ENCODE measurements at regions not wholly inside any gene's neighbourhood (a gene's known extent, or its start where the extent isn't known, plus 50 kb on each side); places are given as distances from the start of the nearest gene placed in this dataset.

DNA sequence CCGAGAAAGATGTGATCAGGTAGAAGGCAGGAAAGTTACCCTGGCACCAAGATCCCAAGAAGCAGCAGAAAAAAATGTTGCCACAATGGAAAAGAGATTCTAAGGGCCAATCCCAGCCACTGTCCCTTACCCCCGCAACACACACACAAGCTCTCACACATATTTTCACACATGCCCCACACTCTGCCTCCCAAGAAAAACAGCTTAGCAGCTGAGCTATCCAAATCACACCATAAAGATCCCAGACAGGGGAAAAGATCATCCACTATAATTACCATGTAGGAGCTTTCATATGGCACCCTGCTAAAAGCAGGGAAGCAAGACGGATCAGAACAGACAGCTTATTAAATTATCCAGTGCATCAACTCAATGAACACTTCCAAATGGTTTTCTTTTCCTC is 143.4 kb downstream of the FAM114A2 start:
- WGBS, 3 donors: 66 to 74% (median 69%) methylated on average over 3 of the region's 3 CpGs
- H3K27me3 ChIP-seq (ENCODE audit: insufficient read depth in 3 of 3, low read length in 2 of 3): no peaks in the 10 kb centered on the region
- H3K4me3 ChIP-seq: no peak overlapping the region
- intact Hi-C loops (cut with DNase I): no loop called here
- TF ChIP-seq, protein P1, sequence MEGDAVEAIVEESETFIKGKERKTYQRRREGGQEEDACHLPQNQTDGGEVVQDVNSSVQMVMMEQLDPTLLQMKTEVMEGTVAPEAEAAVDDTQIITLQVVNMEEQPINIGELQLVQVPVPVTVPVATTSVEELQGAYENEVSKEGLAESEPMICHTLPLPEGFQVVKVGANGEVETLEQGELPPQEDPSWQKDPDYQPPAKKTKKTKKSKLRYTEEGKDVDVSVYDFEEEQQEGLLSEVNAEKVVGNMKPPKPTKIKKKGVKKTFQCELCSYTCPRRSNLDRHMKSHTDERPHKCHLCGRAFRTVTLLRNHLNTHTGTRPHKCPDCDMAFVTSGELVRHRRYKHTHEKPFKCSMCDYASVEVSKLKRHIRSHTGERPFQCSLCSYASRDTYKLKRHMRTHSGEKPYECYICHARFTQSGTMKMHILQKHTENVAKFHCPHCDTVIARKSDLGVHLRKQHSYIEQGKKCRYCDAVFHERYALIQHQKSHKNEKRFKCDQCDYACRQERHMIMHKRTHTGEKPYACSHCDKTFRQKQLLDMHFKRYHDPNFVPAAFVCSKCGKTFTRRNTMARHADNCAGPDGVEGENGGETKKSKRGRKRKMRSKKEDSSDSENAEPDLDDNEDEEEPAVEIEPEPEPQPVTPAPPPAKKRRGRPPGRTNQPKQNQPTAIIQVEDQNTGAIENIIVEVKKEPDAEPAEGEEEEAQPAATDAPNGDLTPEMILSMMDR (IDR thresholded peaks at IDR 0.05): no peak
- H3K27ac ChIP-seq: no peak overlapping the region
- H3K36me3 ChIP-seq (ENCODE audit: insufficient read depth in 1 of 2, low read depth in 1 of 2): no peaks in the 10 kb centered on the region
- no peak for DNase-seq
- no peaks in the 10 kb centered on the region for H3K4me1 ChIP-seq
- no peaks in the 10 kb centered on the region for H3K9me3 ChIP-seq
- no peak for ATAC-seq

GRCh38 chr5:153893817-153894216 is 144.9 kb downstream of the FAM114A2 start:
- no peaks in the 10 kb centered on the region for H3K36me3 ChIP-seq (ENCODE audit: insufficient read depth in 1 of 2, low read depth in 1 of 2)
- TF ChIP-seq, protein P1 (IDR thresholded peaks at IDR 0.05): no peak
- no peaks in the 10 kb centered on the region for H3K9me3 ChIP-seq
- H3K27ac ChIP-seq: no peak overlapping the region
- no peaks in the 10 kb centered on the region for H3K4me1 ChIP-seq
- no peak for ATAC-seq
- no peak overlapping the region for H3K4me3 ChIP-seq
- WGBS, 3 donors: 84 to 89% (median 88%) methylated on average over 5 of the region's 5 CpGs
- intact Hi-C loops (cut with DNase I): no loop called here
- H3K27me3 ChIP-seq (ENCODE audit: insufficient read depth in 3 of 3, low read length in 2 of 3): no peaks in the 10 kb centered on the region
- no peak for DNase-seq

DNA sequence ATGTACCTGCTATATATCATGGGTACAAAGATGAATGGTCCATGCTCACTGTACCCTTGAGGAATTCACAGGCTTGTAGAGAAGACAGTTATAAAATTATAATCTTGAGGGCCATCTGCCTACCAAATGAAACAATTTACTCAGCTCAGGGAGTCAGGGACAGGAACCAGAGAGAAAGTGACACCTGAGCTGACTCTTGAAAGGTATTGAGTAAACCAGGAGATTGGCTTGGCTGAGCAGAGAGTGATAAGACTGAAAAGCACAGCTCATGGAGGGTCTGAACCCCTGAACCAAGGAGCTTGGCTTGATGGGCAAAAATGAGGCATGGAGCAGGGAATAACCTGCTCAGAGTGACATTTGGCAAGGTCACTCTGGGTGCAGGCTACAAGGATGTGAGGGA is 147.3 kb downstream of the FAM114A2 start:
- intact Hi-C loops (cut with DNase I): no loop called here
- H3K27me3 ChIP-seq (ENCODE audit: insufficient read depth in 3 of 3, low read length in 2 of 3): no peaks in the 10 kb centered on the region
- no peaks in the 10 kb centered on the region for H3K36me3 ChIP-seq (ENCODE audit: insufficient read depth in 1 of 2, low read depth in 1 of 2)
- ATAC-seq (no peak), DNase-seq (no peak)
- H3K4me1 ChIP-seq: no peaks in the 10 kb centered on the region
- H3K9me3 ChIP-seq: no peaks in the 10 kb centered on the region
- TF ChIP-seq, protein P1 (IDR thresholded peaks at IDR 0.05): no peak
- no peak overlapping the region for H3K27ac ChIP-seq
- H3K4me3 ChIP-seq: no peak overlapping the region

- H3K36me3 ChIP-seq (ENCODE audit: insufficient read depth in 1 of 2, low read depth in 1 of 2): no peaks in the 10 kb centered on the region
- no peak for DNase-seq
- 54 to 58% (median 56%) methylated on average over 5 of the region's 5 CpGs for WGBS, 3 donors
- no peaks in the 10 kb centered on the region for H3K4me1 ChIP-seq
- H3K27me3 ChIP-seq (ENCODE audit: insufficient read depth in 3 of 3, low read length in 2 of 3): no peaks in the 10 kb centered on the region
- intact Hi-C loops (cut with DNase I): no loop called here
- ATAC-seq: no peak
- H3K27ac ChIP-seq: no peak overlapping the region
- no peak overlapping the region for H3K4me3 ChIP-seq
- H3K9me3 ChIP-seq: no peaks in the 10 kb centered on the region
- TF ChIP-seq, protein P1 (IDR thresholded peaks at IDR 0.05): no peak
Observed at GRCh38 chr5:153888781-153889180, 149.9 kb downstream of the FAM114A2 start.

GRCh38 chr5:153885141-153885540 is 153.6 kb downstream of the FAM114A2 start:
- Histone ChIP-seq H3K36me3 (ENCODE audit: insufficient read depth in 1 of 2, low read depth in 1 of 2) (no peaks in the 10 kb centered on the region), H3K27me3 (ENCODE audit: insufficient read depth in 3 of 3, low read length in 2 of 3) (no peaks in the 10 kb centered on the region), H3K9me3 (no peaks in the 10 kb centered on the region), H3K27ac (no peak overlapping the region), H3K4me1 (no peaks in the 10 kb centered on the region), H3K4me3 (no peak overlapping the region)
- 72 to 79% (median 75%) methylated on average over 3 of the region's 3 CpGs for WGBS, 3 donors
- ATAC-seq (no peak), DNase-seq (no peak)
- TF ChIP-seq, protein P1 (IDR thresholded peaks at IDR 0.05): no peak
- intact Hi-C loops (cut with DNase I): no loop called here
